ENCODE measurements at regions not wholly inside any gene's neighbourhood (a gene's known extent, or its start where the extent isn't known, plus 50 kb on each side); places are given as distances from the start of the nearest gene placed in this dataset.

DNA sequence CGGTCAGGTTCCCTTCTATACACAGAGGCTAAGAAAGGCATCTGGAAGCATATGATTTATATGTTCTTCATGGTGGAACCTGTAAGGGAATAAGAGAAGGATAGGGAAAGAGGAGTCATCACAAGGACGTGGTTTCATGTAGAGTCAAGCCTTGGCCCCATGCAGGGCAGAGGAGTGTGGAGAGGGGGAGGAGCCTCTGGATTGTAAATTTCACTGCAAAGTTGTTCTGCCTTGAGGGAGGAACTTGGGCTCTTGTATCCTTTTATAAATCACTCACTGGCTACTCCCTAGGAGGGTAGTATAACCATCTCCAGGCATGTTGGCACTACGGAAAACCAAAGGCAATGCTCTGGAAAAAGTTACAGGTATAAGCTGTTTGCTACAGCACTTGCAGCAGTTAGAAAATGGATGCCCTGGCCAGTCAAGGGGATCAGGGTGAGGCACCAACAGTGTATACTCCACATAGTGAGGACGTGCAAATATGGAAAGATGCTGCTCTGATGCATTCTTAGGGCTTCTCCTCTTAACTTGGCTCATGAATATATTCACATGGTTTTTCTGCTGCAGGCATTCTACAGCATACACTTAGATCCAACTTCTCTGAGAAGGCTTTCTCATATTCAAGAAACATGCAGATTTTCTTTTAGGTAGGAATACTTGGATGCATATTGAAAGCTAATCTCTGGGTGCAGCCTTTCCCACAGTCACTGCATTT lies 60.3 kb upstream of the ZNF81 start:
- no peak for TF ChIP-seq POLR2A (IDR thresholded peaks at IDR 0.05)
- TF ChIP-seq, protein P1, sequence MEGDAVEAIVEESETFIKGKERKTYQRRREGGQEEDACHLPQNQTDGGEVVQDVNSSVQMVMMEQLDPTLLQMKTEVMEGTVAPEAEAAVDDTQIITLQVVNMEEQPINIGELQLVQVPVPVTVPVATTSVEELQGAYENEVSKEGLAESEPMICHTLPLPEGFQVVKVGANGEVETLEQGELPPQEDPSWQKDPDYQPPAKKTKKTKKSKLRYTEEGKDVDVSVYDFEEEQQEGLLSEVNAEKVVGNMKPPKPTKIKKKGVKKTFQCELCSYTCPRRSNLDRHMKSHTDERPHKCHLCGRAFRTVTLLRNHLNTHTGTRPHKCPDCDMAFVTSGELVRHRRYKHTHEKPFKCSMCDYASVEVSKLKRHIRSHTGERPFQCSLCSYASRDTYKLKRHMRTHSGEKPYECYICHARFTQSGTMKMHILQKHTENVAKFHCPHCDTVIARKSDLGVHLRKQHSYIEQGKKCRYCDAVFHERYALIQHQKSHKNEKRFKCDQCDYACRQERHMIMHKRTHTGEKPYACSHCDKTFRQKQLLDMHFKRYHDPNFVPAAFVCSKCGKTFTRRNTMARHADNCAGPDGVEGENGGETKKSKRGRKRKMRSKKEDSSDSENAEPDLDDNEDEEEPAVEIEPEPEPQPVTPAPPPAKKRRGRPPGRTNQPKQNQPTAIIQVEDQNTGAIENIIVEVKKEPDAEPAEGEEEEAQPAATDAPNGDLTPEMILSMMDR (IDR thresholded peaks at IDR 0.05), result no peak

Measured in breast epithelium (tissue), 3 donors.